K562 (cell line): ENCODE measurements at regions not wholly inside any gene's neighbourhood (a gene's known extent, or its start where the extent isn't known, plus 50 kb on each side); places are given as distances from the start of the nearest gene placed in this dataset.
"Not testable (repeated sequence)": the region's sequence is repeated elsewhere in the genome, so short reads cannot be mapped to it uniquely, and the experiment has no call there.

Experiments
- ATAC-seq: fragments of 200-7000 bp; cut with Tn5 transposase; 3 replicates; pipeline ENCODE4 v1.9.1; 2020; ENCODE audit warnings: moderate library complexity
- BruUV-seq: library from RNA; stranded (reverse); fragments of 400-500 nt; replicated peaks from 2 replicates; lab custom pipeline; 2021; lab: Mats Ljungman, UMichigan
- CTCF ChIA-PET: fragments of 300-600 bp; formaldehyde crosslinking; extraction: SDS; loops from one replicate; lab custom pipeline; 2021; ENCODE audit warnings: low intra/inter-chr PET ratio; lab: Yijun Ruan, JAX
- POLR2A ChIA-PET: fragments of 300-600, 350-650 bp; sonication (Branson Sonifier 250); formaldehyde crosslinking; extraction: SDS; loops from one replicate; lab custom pipeline; 2021; ENCODE audit warnings: antibody characterized with exemption, inconsistent platforms; lab: Yijun Ruan, JAX
- DNase-seq, 4 experiments: peaks; one replicate each; pipeline versions ENCODE4 v3.0.0 to v3.0.0-alpha.2; 2011 to 2018; ENCODE audit warnings: low spot score in 3 of 4, mixed read lengths in 3 of 4; ENCODE audit errors: extremely low read depth in 1 of 4
- FAIRE-seq: peaks from 2 replicates; lab custom pipeline; 2011; peaks lifted over from hg19 to GRCh38; lab: Jason Lieb, UNC
- H2AFZ ChIP-seq: 2 replicates; pipeline ENCODE4 v1.6.0; 2011; ENCODE audit warnings: low read depth, low read length, control low read depth, inconsistent platforms
- H3K27ac ChIP-seq: fragments of 200-600 bp; 3 replicates; pipeline ENCODE4 v1.8.0; 2011; ENCODE audit warnings: low read depth, mild to moderate bottlenecking, control low read depth, inconsistent platforms, low read length, moderate library complexity, mixed read lengths; ENCODE audit errors: extremely low read depth
- H3K27me3 ChIP-seq, 2 experiments: fragments of 300-600 bp in 1 of 2; 2 replicates in 1 of 2; 3 replicates in 1 of 2; pipeline versions ENCODE4 v1.6.0 to v1.8.0; 2011; ENCODE audit warnings: inconsistent platforms in 2 of 2, low read length in 2 of 2, mild to moderate bottlenecking in 1 of 2, mixed read lengths in 1 of 2, moderate library complexity in 1 of 2; ENCODE audit not compliant: control insufficient read depth in 2 of 2, insufficient read depth in 2 of 2
- H3K36me3 ChIP-seq: fragments of 300-600 bp; 3 replicates; pipeline ENCODE4 v1.8.0; 2011; ENCODE audit warnings: mild to moderate bottlenecking, low read length, inconsistent platforms; ENCODE audit not compliant: control insufficient read depth, insufficient read depth
- H3K4me1 ChIP-seq, 2 experiments: fragments of 200-600 bp in 1 of 2; replicated peaks in 1 of 2; 2 replicates in 1 of 2; 3 replicates in 1 of 2; pipeline versions ENCODE4 v1.5.1 to v1.8.0; 2011; ENCODE audit warnings: inconsistent platforms in 2 of 2, low read length in 2 of 2, mild to moderate bottlenecking in 1 of 2, mixed read lengths in 1 of 2, moderate library complexity in 1 of 2; ENCODE audit not compliant: control insufficient read depth in 2 of 2, insufficient read depth in 2 of 2
- H3K4me2 ChIP-seq: 2 replicates; pipeline ENCODE4 v1.6.1; 2011; ENCODE audit warnings: low read length, control low read depth, inconsistent platforms, mixed read lengths; ENCODE audit not compliant: insufficient read depth
- H3K4me3 ChIP-seq: fragments of 200-600 bp; sonication (generic), shearing (Covaris generic); 2 replicates; pipeline ENCODE4 v1.5.1; 2016; ENCODE audit warnings: control low read depth, inconsistent platforms
- H3K79me2 ChIP-seq: fragments of 200-600 bp; 3 replicates; pipeline ENCODE4 v1.8.0; 2011; ENCODE audit warnings: low read length, inconsistent platforms; ENCODE audit not compliant: control insufficient read depth, insufficient read depth
- H3K9ac ChIP-seq, 2 experiments: 2 replicates each; pipeline versions ENCODE4 v1.6.0 to v1.6.1; 2011; ENCODE audit warnings: low read depth in 2 of 2, low read length in 2 of 2, control low read depth in 1 of 2, inconsistent platforms in 1 of 2, mild to moderate bottlenecking in 1 of 2, mixed read lengths in 1 of 2; ENCODE audit not compliant: insufficient read depth in 1 of 2
- H3K9me1 ChIP-seq: one replicate; pipeline ENCODE4 v1.6.0; 2011; ENCODE audit warnings: inconsistent platforms, mild to moderate bottlenecking, low read length, moderate library complexity; ENCODE audit not compliant: control insufficient read depth, insufficient read depth
- H3K9me3 ChIP-seq: replicated peaks from 2 replicates; pipeline ENCODE4 v1.5.1; 2011; ENCODE audit warnings: low read depth, low read length, inconsistent platforms; ENCODE audit not compliant: control insufficient read depth, insufficient read depth
- H4K20me1 ChIP-seq: replicated peaks from 2 replicates; pipeline ENCODE4 v1.6.1; 2011; ENCODE audit warnings: low read length, inconsistent platforms, mixed read lengths; ENCODE audit not compliant: control insufficient read depth, insufficient read depth
- EP300 ChIP-seq: IDR thresholded peaks from 2 replicates; pipeline ENCODE4 v1.6.1; 2012; ENCODE audit warnings: low read length, improper control_type of control experiment
- HDAC1 ChIP-seq, 2 experiments: fragments of 450-650 bp; IDR thresholded peaks; 2 replicates each; pipeline ENCODE4 v1.6.1; 2016 to 2017; ENCODE audit warnings: inconsistent platforms in 1 of 2, mild to moderate bottlenecking in 1 of 2, moderate library complexity in 1 of 2
- SMARCA5 ChIP-seq: fragments of 450-650 bp; IDR thresholded peaks from 2 replicates; pipeline ENCODE4 v1.6.1; 2016
- ZNF263 ChIP-seq: sonication (generic); formaldehyde crosslinking; IDR thresholded peaks from 2 replicates; pipeline ENCODE4 v1.8.0; 2022; ENCODE audit warnings: mild to moderate bottlenecking, missing genetic modification reagents, borderline replicate concordance
- WGBS: fragments of 100-300 bp; shearing (Covaris generic); methylation state at CpG from one replicate; pipeline ENCODE4 v1.1.6; 2016; ENCODE audit warnings: low coverage, mixed read lengths; ENCODE audit not compliant: insufficient coverage; ENCODE audit errors: missing lambda C conversion rate; 5-methylcytosine and 5-hydroxymethylcytosine counted together
- in situ Hi-C: fragments of 300-500 bp; cut with MboI; formaldehyde crosslinking; loops from 4 replicates; pipeline ENCODE4 v1.15.0; 2018; ENCODE audit warnings: inconsistent platforms, mixed read lengths
- intact Hi-C: fragments of 100-400 bp; cut with micrococcal nuclease; formaldehyde crosslinking; loops from 2 replicates; pipeline ENCODE4 v1.14.2; 2022

- Histone ChIP-seq H3K9me3 (no peaks in the 10 kb centered on the region), H3K9me1 (no peaks in the 10 kb centered on the region), H3K79me2 (no peaks in the 10 kb centered on the region), H3K9ac (no peak overlapping the region), H3K4me2 (no peak overlapping the region), H3K27ac (no peak overlapping the region), H3K4me1 (no peaks in the 10 kb centered on the region), H3K27me3 (no peaks in the 10 kb centered on the region), H3K36me3 (no peaks in the 10 kb centered on the region), H2AFZ (no peak overlapping the region), H3K4me3 (no peak overlapping the region), H4K20me1 (no peaks in the 10 kb centered on the region)
- ATAC-seq (no peak), DNase-seq (no peak), FAIRE-seq (no peak)
- intact Hi-C loops: no loop called here
- POLR2A ChIA-PET: no interaction called here
- BruUV-seq: no TSS peak
- CTCF ChIA-PET: no interaction called here
- TF ChIP-seq SMARCA5: no peak
- no peak for TF ChIP-seq HDAC1 (IDR thresholded peaks at IDR 0.05)
- no peak for TF ChIP-seq ZNF263 (CRISPR knock-in tag)
- TF ChIP-seq EP300: no peak
- in situ Hi-C loops: no loop called here
Observed at GRCh38 chr12:88367231-88367630, 213.0 kb downstream of the KITLG start.

- H3K9ac ChIP-seq, BruUV-seq, H3K4me1 ChIP-seq, intact Hi-C loops, H3K36me3 ChIP-seq, H4K20me1 ChIP-seq, FAIRE-seq, H3K79me2 ChIP-seq, H3K9me3 ChIP-seq, H3K4me2 ChIP-seq, in situ Hi-C loops, H3K9me1 ChIP-seq, H2AFZ ChIP-seq, H3K4me3 ChIP-seq, DNase-seq, ATAC-seq, CTCF ChIA-PET, POLR2A ChIA-PET, H3K27me3 ChIP-seq, H3K27ac ChIP-seq: not testable (repeated sequence)
- 2% methylated on average over 5 of the region's 5 CpGs for WGBS
Observed at GRCh38 chr12:88368077-88368476, 212.2 kb downstream of the KITLG start.
